Prostate gland (tissue), 2 donors: ENCODE measurements at regions not wholly inside any gene's neighbourhood (a gene's known extent, or its start where the extent isn't known, plus 50 kb on each side); places are given as distances from the start of the nearest gene placed in this dataset.

Experiments used
- DNase-seq: peaks from one replicate; pipeline ENCODE4 v3.0.0-alpha.2; 2019; ENCODE audit warnings: low spot score
- H3K27ac ChIP-seq, 2 donors: fragments of 200-600 bp; sonication (generic); 2 replicates each; pipeline ENCODE4 v1.5.1; 2017 to 2019
- H3K27me3 ChIP-seq: fragments of 200-600 bp; sonication (generic); replicated peaks from 2 replicates; pipeline ENCODE4 v1.5.1; 2019; ENCODE audit not compliant: insufficient read depth
- H3K36me3 ChIP-seq, 2 donors: fragments of 200-600 bp; sonication (generic); 1 replicate in 1 of 2; 2 replicates in 1 of 2; pipeline versions ENCODE4 v1.5.1 to v1.8.1; 2017 to 2019
- H3K4me1 ChIP-seq: fragments of 200-600 bp; sonication (generic); replicated peaks from 2 replicates; pipeline ENCODE4 v1.5.1; 2019
- H3K4me3 ChIP-seq, 2 donors: fragments of 200-600 bp; sonication (generic); 2 replicates each; pipeline ENCODE4 v1.5.1; 2017 to 2019
- H3K9me3 ChIP-seq: fragments of 200-600 bp; sonication (generic); 2 replicates; pipeline ENCODE4 v1.5.1; 2017
- CTCF ChIP-seq, 4 experiments: fragments of 200-600 bp in 2 of 4; fragments of 450-650 bp in 2 of 4; sonication (generic) in 2 of 4; IDR thresholded peaks; 1 replicate in 3 of 4; 2 replicates in 1 of 4; pipeline ENCODE4 v1.5.1; 2016 to 2019; ENCODE audit warnings: antibody characterized with exemption in 4 of 4, mild to moderate bottlenecking in 2 of 4, moderate library complexity in 2 of 4
- POLR2A ChIP-seq: fragments of 450-650 bp; IDR thresholded peaks from one replicate; pipeline ENCODE4 v1.6.1; 2016; ENCODE audit warnings: antibody characterized with exemption, mild to moderate bottlenecking
- POLR2AphosphoS5 ChIP-seq: sonication (generic); formaldehyde crosslinking; IDR thresholded peaks from one replicate; pipeline ENCODE4 v1.6.1; 2017; ENCODE audit warnings: antibody characterized with exemption
- WGBS: methylation state at CpG from one replicate; pipeline ENCODE4 v1.1.5; 2018; 5-methylcytosine and 5-hydroxymethylcytosine counted together
- intact Hi-C: fragments of 100-400 bp; cut with DNase I; formaldehyde crosslinking; loops from one replicate; pipeline ENCODE4 v1.14.2; 2022

- H3K27me3 ChIP-seq = no peaks in the 10 kb centered on the region
- WGBS = 81% methylated on average over 16 of the region's 21 CpGs
- H3K4me3 ChIP-seq = no peak overlapping the region
- H3K4me1 ChIP-seq = no peaks in the 10 kb centered on the region
- H3K27ac ChIP-seq = no peak overlapping the region
- no peaks in the 10 kb centered on the region for H3K36me3 ChIP-seq
- TF ChIP-seq POLR2AphosphoS5 = no peak
- no peak for TF ChIP-seq POLR2A
- TF ChIP-seq CTCF (IDR thresholded peaks at IDR 0.05) = no peak
- DNase-seq = no peak
- intact Hi-C loops = no loop called here
- H3K9me3 ChIP-seq = no peaks in the 10 kb centered on the region
Measured at GRCh38 chr6:167408235-167408869, 83.5 kb downstream of the TTLL2 start.

GRCh38 chr6:167409079-167409478, 84.2 kb downstream of the TTLL2 start:
- TF ChIP-seq POLR2AphosphoS5 = no peak
- no peak for TF ChIP-seq POLR2A
- no peak for TF ChIP-seq CTCF (IDR thresholded peaks at IDR 0.05)
- 96% methylated on average over 11 of the region's 11 CpGs for WGBS
- no peaks in the 10 kb centered on the region for H3K4me1 ChIP-seq
- H3K4me3 ChIP-seq = no peak overlapping the region
- DNase-seq = no peak
- no peaks in the 10 kb centered on the region for H3K9me3 ChIP-seq
- intact Hi-C loops = no loop called here
- no peak overlapping the region for H3K27ac ChIP-seq
- H3K36me3 ChIP-seq = no peaks in the 10 kb centered on the region
- no peaks in the 10 kb centered on the region for H3K27me3 ChIP-seq

DNA sequence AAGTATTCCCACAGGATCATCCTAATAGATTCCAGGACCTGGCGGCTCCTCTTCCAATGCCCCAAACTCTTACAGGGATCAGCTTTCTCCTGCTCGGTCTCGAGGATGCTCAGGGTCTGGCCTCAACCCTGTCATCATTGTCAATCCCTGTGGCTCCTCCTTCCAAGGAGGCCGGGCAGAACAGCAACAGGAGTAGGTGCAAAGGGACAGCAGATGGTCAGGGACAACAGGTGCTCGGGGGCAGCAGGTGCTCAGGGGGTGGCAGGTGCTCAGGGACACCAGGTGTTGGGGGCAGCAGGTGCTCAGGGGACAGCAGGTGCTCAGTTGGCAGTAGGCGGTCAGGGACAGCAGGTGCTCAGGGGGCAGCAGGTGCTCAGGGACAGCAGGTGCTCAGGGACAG, 84.8 kb downstream of the TTLL2 start:
- Histone ChIP-seq H3K4me1 (no peaks in the 10 kb centered on the region), H3K4me3 (no peak overlapping the region), H3K27ac (no peak overlapping the region), H3K36me3 (no peaks in the 10 kb centered on the region), H3K9me3 (no peaks in the 10 kb centered on the region), H3K27me3 (no peaks in the 10 kb centered on the region)
- TF ChIP-seq CTCF (IDR thresholded peaks at IDR 0.05) = no peak
- 86% methylated on average over 6 of the region's 6 CpGs for WGBS
- no peak for DNase-seq
- intact Hi-C loops = no loop called here

- Histone ChIP-seq H3K4me3 (no peak overlapping the region), H3K36me3 (no peaks in the 10 kb centered on the region), H3K27ac (no peak overlapping the region), H3K4me1 (no peaks in the 10 kb centered on the region), H3K9me3 (no peaks in the 10 kb centered on the region), H3K27me3 (no peaks in the 10 kb centered on the region)
- no peak for DNase-seq
- intact Hi-C loops = no loop called here
- TF ChIP-seq CTCF (IDR thresholded peaks at IDR 0.05) (no peak), POLR2A (no peak)
- 60% methylated on average over 9 of the region's 9 CpGs for WGBS
Measured at GRCh38 chr6:167410462-167410861, 85.6 kb downstream of the TTLL2 start.

GRCh38 chr6:167412506-167412905, 87.6 kb downstream of the TTLL2 start:
- no peak for DNase-seq
- intact Hi-C loops = no loop called here
- no peaks in the 10 kb centered on the region for H3K4me1 ChIP-seq
- no peak overlapping the region for H3K27ac ChIP-seq
- TF ChIP-seq CTCF (IDR thresholded peaks at IDR 0.05) (no peak), POLR2AphosphoS5 (no peak), POLR2A (no peak)
- H3K4me3 ChIP-seq = no peak overlapping the region
- no peaks in the 10 kb centered on the region for H3K9me3 ChIP-seq
- H3K27me3 ChIP-seq = no peaks in the 10 kb centered on the region
- 63% methylated on average over 5 of the region's 5 CpGs for WGBS
- H3K36me3 ChIP-seq = no peaks in the 10 kb centered on the region
